CD4-positive, alpha-beta T cell treated with Interleukin-12 subunit alpha and Interleukin-12 subunit beta, for 1 hour (primary cell): ENCODE measurements at regions not wholly inside any gene's neighbourhood (a gene's known extent, or its start where the extent isn't known, plus 50 kb on each side); places are given as distances from the start of the nearest gene placed in this dataset.
"Not testable (repeated sequence)": the region's sequence is repeated elsewhere in the genome, so short reads cannot be mapped to it uniquely, and the experiment has no call there.

Experiments used
- DNase-seq: peaks from one replicate; pipeline ENCODE4 v3.0.0-alpha.2; 2020

GRCh38 chr4:184335520-184335919, 117.8 kb upstream of the ENPP6 start:
- no peak for DNase-seq

GRCh38 chr4:184333446-184333845, 115.8 kb upstream of the ENPP6 start:
- DNase-seq, result not testable (repeated sequence)

DNA sequence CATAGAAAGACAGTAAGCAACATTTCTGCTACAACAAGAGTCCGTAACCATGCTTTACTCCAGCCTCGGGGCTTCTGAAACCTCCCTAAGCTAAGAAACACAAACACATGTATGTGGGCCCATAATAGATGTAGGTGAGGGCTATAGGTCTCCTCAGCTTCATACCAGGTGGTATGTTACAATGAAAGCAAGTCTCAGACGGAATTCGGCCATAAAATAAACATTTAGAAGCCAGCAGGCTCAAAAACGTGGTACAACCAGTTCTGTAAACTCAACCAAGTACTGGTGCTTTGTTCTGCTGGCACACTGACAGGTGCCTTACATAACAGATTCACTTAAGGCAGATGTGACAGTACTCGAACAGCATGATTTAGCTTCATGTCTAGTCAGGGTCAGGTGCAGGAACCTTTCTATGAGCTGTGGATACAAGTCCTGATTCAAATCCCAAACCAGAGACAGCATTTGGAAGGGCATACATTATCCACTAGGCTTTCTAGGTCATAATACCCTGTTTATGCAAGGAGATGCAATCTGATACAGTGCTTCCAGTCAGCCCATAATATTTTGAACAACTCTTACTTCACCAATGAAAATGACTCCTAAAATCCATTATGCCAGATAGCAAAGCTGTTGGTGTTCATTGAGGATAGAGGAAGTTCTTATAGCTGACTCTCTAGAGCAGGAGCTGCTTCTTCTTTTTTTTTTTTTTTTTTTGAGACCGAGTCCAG, 113.8 kb upstream of the ENPP6 start:
- no peak for DNase-seq

GRCh38 chr4:184330517-184331094, 112.9 kb upstream of the ENPP6 start:
- DNase-seq, result not testable (repeated sequence)

DNA sequence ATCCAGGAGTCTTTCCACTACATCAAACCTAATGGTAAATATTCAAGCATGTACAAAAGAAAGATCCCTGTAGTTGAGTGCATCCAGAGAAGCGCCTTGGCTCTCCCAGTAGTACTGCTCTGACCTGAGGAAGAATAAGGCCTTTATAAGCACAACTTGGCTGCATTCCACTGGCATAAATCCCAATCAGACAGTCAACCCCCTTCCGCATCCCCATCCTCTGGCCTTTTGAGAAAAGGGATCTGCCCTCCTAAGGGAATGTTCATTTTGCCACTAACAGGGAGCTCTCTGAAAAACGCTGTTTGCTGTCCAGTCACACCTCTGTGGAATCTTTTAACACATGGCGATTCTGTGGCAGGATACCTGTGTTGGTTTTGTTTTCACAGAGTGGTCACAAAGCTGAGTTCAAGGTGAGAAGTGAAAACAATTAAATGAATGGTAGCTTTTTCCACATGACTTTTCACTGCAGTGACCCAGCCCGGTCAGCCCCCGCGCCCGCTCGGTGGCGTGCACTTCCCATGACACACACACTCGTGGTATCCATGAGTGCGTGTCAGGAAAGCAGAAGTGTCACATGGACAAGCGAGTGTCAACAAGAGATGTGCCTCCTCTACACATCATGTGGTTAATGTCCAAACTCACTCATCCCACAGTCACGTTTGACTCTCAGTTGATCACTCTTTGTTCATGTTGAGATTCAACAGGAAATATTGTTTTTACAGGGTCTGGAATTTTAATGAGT, 112.2 kb upstream of the ENPP6 start:
- no peak for DNase-seq

- no peak for DNase-seq
Measured at GRCh38 chr4:184329235-184329634, 111.6 kb upstream of the ENPP6 start.

DNA sequence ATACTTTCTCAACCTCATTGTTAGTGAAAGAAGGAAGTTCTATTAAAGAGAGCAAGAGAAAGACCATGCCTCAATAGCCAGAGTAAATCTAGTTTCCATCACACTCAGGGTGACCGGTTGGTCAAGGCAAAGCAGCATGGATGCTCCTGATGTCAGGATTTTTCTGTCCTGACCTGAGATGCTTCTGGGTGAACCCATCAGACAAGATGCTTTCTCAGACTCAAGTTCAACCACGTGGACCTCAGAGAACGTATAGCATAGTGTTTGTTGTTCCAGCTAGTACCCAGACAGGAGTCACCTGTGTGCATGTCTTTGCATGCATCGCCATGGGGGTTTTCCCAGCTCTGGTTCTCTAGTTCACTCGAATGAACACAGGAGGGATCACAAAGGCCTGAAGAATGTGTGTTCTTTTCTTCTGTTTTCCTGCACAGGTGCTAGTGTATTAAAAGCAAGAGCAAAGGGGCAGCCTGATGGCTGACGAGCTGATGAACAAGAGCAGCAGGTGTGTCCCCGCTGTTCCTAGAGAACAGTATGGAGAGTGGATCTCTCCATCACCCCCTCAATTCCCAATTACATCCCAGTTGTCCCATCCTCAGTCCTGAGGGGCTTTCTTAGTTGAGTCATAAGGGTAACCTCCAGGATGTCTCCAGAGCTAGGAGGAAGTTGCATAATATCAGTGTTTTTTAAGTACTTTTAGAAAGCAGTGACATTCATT, 110.5 kb upstream of the ENPP6 start:
- DNase-seq, result no peak

DNA sequence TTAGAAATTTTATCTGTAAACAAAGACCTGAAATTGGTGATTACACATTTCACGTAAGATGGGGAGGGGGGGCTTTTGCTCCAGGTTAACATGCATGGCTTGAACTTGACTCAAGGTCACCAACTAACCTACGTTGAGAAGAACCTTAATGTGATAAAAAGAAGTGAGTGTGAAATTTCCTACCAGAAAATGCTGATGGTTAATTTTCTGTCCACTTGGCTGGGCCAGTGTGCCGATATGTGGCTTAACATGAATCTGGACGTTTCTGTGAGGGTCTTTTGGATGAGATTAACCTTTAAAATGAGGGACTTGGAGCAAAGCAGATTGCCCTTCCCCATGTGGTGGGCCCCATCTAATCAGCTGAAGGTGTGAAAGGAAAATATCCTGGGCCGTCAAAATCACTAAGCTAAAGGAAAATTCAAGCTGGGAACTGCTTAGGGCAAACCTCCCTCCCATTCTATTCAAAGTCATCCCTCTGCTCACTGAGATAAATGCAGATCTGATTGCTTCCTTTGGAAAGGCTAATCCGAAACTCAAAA, 107.3 kb upstream of the ENPP6 start:
- no peak for DNase-seq

GRCh38 chr4:184322328-184323025, 104.8 kb upstream of the ENPP6 start:
- DNase-seq, result no peak

DNA sequence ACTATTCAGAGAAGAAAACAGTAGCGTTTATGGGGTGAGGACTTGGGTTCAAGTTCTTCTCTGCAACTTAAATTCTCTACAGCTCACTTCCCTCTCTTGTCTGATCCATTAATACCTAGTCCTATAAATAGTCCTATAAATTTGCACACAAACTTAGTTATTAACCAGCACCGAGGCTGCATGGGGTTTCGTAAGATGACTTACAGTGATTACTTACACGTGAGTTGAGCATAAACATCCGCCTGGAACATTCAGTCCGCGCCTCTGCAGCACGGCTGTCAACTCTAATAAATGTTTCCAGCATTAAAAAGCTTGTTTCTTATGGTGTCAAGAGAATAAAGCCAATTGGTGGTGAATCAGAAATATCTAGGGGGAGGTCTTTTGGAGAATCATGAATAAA, 103.0 kb upstream of the ENPP6 start:
- DNase-seq, result no peak

- DNase-seq, result no peak
Measured at GRCh38 chr4:184318852-184319251, 101.2 kb upstream of the ENPP6 start.

DNA sequence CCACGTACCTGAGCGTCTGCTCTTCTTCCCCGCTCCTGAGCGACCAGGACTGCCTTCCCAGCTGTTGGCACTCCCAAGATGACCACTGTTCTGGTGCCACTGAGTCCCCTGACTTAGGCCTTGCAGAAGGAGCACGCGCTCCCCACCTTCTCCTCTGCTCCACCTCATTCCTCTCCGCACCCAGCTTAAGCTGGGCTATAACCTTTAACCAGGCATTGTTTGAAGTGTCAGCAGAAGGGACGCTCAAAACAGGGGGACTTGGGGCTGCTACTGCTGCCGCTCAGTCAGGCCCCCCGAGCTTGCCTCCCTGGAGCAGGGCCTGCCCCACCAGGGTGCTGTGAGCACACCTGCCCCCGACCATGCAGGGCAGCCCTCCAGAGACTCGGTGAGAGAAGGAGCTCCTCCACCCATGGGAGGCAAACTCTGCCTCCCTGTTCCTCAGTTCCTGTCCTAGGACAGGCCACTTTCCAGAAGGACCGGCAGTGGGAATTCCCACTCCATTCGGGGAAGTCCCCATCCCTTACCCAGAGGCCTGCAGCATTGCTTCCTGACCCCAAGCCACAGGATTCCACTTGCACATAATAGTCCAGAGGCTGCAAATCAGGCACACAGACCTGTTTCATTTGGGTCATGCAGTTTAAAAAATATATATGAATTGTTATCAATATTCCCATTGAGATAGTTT, 99.7 kb upstream of the ENPP6 start:
- no peak for DNase-seq

GRCh38 chr4:184316821-184317220, 99.1 kb upstream of the ENPP6 start:
- no peak for DNase-seq

DNA sequence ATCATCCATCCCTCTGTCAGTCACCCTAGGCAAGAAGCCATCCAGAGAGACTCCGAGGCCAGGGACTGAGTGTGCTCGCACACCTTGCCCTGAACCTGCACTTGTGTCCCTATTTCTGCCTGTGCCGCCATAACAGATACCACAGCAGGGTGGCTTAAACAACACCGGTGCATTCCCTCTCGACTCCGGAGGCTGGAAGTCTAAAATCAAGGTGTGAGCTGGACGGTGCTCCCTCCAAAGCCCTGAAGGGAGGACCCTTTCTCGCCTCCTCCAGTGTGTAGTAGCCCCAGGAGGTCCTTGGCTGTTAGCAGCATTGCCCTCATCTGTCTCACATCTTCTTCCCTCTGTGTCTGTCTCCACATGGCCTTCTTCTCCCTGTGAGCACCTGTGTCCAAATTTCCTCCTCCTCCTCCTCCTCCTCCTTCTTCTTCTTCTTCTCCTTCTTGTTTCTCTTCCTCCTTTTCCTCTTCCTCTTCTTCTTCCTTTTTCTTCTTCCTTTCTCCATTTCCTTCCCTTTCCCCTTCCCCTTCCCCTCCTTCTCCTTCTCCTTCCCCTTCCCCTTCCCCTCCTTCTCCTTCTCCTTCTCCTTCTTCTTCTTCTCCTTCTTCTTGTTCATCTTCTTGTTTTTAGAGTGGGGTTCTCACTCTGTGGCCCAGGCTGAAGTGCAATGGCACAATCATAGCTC, 98.1 kb upstream of the ENPP6 start:
- no peak for DNase-seq

DNA sequence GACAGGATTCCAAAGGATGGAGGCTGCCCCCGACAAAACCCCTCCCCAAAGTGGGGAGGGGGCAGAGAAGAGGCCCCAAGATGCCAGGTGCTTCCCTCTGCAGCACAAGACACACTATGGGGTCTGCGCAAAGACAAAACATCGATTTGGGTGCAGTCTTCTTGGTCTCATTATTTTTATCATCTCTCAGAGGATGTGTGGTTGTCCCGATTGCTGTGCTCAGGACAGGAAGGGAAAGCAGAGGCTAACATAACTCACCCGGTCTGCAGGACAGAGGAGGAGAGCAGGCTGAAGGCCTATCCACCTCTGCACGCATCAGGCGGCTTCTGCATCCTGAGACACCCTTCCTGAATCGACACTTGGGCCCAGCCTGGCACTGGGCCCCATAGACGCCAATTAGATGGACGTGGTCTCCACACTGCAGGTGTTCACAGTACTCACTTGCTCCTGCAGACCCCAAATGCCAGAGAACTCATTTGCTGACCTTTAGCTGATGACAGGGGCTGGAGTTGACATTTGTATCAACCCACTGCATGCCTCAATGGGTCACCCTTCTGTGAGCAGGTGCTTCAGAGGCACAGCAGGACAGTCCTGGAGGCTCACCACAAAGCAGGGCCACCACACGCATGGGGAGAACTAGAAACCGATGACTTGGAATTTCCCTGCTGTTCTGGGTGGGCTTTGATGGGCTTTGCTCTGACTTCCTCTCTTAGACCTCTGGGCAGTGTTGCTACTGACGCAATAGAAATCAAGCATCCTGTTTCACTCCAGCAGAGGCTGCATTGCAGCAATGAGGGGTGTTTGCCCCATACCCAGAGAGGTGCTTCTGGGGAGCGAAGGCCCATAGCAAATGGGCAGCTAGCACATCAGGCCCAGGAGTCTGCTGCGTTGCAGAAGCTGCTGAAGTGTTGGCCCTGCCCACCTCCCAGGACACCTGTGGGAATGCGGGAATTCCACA, 96.3 kb upstream of the ENPP6 start:
- DNase-seq, result no peak

DNA sequence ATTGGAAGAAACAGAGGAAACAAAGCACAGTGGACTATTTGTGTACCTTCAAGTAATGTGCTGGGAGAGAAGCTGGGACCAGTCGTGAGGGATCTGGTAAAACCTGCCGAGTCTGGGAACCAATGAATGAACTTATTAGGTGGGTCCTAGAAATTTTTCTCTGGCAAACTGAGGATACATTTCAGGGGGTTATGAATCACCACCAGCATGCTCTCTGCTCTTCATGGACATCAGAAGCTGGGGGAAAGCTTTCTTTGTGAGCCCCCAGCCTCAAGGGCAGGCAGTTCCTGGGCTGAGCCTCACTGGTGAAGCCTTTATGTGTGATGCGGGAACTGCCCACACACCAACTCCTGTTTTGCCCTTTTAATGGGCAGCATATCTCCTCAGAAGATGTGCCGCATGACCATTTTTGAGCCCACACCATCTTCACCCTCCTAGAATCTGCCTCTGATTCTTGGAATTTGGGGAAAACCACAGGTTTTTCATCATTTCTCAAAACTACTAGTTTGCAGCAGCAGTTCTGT, 95.4 kb upstream of the ENPP6 start:
- no peak for DNase-seq

DNA sequence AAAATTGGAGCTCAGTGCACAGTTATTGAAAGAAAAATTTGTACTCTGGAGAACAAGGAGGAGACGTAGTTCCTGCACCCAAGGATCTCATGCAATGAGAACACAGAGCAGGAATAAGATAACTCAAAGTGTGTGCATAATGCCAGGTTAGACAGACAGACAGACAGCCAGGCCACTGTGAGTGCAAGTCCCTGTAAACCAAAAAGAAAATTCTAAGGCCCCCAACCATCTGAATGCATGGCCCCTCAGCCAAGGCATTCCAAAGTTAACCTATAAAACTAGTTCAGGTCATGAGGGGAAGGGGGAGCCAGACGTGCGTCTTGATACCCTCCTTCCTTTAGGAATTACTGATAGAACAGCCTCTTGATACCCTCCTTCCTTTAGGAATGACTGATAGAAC, 94.5 kb upstream of the ENPP6 start:
- no peak for DNase-seq

GRCh38 chr4:184310881-184311709, 93.4 kb upstream of the ENPP6 start:
- no peak for DNase-seq

DNA sequence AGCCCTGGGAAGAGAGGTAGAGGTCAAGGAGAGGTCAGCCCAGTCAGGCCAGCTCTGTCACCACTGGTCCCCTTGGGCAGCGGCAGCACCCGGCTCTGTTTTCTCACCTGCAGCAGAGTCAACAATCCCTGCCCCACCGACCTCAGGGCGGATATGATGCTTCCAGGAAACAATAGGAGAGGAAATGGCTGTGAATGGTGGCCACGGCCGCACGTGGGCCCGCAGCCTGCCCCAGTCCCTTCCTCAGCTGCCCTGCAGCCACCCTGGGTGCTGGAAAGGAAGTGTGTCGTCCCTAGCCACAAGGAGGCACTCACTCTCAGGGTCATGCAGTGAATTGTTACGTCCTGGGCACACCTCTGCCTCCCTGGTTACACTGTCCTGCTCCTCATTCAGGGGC, 92.5 kb upstream of the ENPP6 start:
- DNase-seq, result peak; percentile 59
